SK-N-MC (cell line): ENCODE measurements at regions not wholly inside any gene's neighbourhood (a gene's known extent, or its start where the extent isn't known, plus 50 kb on each side); places are given as distances from the start of the nearest gene placed in this dataset.

Experiments
- EZH2 ChIP-seq: fragments of 200-600 bp; sonication (generic); IDR thresholded peaks from one replicate; pipeline ENCODE4 v1.6.1; 2017; ENCODE audit warnings: antibody characterized with exemption
- FOXP2 ChIP-seq: optimal IDR thresholded peaks from 2 replicates; pipeline ENCODE3; 2011; ENCODE audit warnings: mild to moderate bottlenecking, moderate library complexity; ENCODE audit not compliant: insufficient read depth; ENCODE audit errors: extremely low read length, control extremely low read depth
- POLR2AphosphoS5 ChIP-seq: IDR thresholded peaks from 2 replicates; pipeline ENCODE4 v1.6.1; 2012; ENCODE audit warnings: mild to moderate bottlenecking, low read depth, low read length, borderline replicate concordance

DNA sequence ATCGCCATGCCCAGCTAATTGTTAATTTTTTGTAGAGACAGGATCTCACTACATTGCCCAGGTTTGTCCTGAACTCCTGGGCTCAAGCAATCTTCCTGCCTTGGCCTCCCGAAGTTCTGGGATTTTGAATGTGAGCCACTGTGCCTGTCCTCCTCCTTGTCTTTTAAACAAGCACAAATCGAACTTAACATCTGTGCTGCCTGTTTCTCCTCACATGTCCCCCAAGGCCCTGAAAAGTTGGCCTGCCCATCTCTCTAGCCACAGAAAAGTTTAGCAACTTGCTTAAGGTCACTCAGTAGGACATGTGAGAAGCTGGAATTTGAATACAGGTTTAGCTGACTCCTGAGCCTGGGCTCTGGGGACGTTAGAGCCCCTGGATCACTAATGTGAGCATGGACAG lies 115.7 kb upstream of the KCNG1 start:
- TF ChIP-seq POLR2AphosphoS5 (no peak), EZH2 (no peak), FOXP2 (no peak)
